Activated T-cell treated with anti-CD3 and anti-CD28 coated beads for 24 hours (primary cell): ENCODE measurements at regions not wholly inside any gene's neighbourhood (a gene's known extent, or its start where the extent isn't known, plus 50 kb on each side); places are given as distances from the start of the nearest gene placed in this dataset.

Experiments
- DNase-seq: peaks from one replicate; pipeline ENCODE4 v3.0.0-alpha.2; 2020; ENCODE audit warnings: low read depth

DNA sequence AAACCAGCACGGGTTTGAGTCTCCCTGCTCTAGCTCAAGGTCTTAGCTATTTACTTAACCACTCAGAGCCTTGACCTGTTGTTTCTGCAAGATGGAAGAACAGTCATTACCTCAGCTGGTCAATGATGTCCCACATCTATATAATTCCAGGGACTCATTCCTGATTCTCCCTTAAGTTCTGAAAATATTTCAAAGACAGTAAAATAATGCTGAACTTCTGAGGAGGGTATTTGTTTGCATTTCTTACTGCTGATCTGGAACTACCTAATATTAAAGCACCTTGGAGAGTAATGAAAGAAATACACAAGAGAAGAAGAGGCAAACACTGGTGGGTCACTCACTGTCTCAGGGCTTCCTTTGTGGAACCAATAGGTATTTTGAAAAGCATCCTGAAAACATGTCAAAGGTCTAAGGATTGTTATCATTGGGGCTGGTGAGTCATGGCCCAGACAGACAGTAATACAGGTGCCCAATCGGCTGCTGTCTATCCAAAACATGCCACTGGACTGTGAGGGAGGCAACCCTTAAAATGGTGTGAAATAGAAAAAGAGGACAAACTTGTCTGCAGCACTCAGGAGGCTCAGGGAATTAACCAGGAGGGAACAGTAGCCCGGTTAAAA lies 88.7 kb upstream of the EGLN3 start:
- DNase-seq: no peak

DNA sequence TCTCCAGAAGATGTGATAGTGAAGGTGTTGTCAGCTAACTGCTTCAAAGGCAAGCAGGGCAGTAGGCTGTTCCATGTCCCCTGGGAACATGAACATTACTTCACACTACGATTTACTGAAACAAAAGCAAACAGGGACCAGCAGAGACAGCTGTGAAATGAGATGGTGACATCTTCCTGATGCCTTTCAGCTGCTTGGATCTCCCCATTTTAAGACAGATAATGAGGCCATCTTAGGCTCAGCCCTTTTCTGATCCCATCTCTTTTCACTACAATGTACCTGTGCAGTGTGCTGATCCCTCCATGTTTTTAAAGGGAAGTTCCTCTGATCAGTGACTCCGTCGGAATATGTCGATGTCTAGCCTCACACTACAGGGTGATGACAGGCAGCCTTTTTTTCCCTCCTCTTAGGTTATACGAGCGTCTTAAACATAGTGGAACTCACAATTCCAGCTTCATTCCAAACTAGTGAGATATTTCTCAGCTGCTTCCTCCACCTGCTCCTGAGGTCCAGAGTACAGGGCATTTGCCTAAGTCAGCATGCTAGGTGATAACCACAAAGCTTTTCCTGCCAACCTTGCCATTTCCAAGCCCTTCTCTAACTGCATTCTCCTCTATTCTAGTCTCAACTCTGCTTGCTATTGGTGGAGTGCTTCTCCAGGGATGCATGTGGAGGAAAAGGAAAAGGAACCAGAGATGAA lies 87.6 kb upstream of the EGLN3 start:
- DNase-seq: no peak

DNA sequence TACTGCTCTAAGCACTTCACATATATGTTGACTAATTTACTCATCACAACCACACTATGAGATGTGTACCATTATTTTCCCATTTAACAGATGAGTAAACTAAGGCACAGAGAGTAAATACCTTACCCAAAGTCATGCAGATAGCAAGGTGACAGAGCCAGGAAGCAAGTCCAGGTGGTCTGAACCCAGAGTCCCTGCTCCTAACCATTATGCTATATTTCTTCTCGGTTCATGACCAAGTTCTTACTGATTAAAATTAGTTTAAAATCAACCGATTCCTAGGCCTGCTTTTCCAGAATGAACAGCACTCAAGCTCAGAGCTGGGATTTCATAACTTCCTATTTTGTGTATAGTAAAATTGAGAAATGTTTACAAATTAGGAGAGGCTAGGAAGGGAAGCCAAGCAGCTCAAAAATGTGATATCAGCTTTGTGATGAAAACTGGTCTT lies 85.5 kb upstream of the EGLN3 start:
- no peak for DNase-seq

DNA sequence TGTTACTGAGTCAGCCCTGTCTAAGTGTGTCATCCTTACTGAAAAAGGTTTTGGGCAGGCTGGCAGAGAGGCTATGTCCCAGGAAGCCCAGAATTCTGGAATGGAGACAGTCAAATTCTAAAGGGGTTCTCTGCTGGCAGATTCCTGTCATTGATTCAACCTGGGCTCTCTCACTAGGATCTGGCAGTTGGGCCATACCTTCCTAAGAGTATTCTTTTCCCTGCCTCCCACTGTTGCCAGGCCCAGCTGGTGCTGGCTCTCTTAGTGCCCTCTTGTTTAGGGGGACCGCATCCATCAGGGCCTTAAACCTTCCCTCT lies 85.0 kb upstream of the EGLN3 start:
- no peak for DNase-seq

DNA sequence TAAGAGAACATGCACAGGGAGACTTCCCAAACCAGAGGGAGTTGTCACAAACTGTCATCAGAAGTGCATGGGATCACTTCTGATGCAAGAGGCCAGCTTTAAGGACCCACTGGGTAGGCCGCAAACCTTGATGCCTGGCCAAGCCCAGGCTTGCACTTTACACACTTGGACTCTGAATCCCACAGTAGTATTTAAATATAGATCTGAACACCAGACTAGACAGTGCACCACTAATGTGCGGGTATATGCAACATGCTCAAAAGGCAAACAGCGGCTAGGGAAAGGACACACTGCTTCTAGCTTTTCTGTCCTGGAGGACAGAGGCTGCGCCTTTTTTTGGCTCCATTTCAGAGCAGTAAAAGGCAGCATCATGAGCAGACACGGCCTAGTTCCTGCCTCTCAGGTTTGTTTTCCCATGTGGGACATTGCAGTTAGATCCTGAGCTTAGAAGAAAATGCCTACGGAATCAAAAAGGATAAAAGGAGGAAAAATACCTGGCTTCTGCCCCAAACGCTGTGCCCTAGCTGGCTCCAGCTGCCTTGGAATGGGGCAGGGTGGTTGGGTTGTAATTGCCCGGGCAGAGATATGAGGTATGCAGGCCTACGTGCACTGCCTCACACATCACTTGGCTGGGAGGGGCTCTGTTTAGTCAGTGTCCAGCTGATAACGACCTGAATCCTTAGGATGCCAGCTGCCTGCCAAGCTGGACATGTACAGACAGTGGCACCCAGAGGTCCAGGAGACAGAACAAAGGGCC lies 84.5 kb upstream of the EGLN3 start:
- no peak for DNase-seq

DNA sequence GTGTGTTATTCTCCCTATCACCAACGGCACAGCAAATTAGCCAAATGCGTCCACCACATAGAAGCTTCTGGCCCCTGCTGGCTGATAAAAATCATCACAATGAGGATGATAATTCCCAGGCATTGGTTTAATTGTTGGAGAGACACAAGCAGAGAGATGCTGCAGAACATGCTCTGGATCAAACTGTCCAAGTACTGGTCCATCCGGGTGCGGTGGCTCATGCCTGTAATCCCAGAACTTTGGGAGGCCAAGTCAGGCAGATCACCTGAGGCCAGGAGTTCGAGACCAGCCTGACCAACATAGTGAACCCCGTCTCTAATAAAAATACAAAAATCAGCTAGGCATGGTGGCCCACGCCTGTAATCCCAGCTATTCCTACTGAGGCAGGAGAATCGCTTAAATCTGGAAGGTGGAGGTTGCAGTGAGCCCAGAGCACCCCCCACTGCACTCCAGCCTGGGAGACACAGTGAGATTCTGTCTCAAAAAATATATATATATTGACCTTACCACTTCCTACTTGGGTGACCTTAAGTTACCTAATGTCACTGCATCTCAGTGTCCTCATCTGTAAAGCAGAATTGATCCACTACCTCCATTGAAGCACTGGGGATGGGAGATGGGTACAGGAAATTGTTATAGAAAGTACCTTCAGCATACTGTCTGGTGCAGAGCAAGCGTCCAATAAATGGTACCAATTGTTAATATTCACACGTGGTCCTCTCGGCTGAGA lies 83.7 kb upstream of the EGLN3 start:
- DNase-seq: no peak

DNA sequence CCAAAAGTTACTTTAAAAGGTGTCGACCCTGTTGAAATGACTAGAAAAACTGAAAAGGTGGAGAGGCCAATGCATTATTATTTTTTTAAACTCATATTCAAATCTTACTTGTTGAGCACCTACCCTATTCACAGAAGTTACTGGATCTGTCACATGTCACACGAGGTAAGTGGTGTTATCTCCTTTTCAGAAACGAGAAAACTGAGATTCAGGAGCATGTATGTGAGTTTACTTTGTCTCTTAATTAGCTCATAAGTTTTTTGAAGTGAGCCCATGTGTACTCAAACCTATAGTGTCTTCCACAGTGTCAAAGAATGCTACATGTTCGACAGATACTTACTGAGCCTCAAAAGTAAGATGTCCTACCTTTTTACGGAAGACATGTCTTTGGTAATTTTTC lies 81.8 kb upstream of the EGLN3 start:
- no peak for DNase-seq

DNA sequence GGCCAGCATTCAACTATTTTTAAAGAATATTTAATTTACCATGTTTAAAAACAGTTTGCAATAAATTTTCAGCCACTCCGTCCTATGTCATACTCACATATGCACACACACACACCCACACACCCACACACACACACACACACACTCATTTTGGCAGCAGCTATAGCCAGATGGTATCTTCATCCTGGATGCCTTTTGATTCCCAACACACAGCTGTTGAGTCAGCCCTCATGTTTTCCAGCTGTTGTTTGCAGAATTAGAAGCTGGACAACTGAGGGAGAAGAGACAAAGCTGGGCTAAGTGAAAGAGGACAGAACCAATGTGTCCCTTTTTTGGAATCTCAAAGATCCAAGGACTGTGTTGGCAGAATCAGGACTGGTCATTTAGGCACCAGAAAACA lies 80.0 kb upstream of the EGLN3 start:
- no peak for DNase-seq

DNA sequence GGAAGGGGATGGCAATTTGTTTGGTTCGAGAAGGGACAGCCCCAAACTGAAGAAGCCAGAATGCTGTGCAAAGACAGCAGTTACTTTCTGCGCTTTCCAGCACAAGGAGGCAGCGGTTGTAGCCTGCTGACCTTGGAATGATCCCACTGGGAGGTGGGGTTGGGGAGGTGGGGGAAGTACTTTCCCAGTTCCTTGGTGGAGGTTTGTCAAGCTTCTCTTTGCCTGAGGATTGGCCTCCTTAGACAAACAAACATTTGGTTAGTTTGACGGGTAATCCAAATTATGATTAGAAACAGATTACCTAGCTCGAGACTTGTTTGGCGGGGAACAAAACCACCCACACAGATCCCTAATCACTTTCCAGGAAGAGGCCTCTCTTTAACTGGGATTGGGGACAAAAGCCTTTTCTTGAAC lies 79.1 kb upstream of the EGLN3 start:
- no peak for DNase-seq

DNA sequence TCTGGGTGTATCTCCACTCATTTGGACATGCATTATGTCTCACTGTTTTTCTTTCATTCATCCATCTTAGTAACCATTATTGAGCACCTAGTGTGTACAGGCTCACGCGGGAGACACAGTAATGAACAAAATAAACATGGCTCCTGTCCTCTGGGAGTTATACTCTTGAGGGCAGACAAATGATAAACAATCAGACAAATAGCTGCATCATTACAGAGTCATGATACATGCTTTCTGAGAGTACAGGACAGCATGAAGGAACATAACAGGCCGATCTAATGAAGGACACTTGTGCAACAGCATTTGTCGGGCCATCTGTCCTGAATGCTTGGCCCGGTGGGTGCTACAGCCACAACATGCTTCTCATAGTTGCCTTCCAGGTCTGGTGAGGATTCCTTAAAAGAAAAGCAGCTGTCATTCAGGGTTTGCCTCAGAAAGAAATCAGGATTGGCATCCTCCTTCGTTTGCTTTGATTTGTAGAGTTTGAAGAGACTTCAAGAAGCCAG lies 77.2 kb upstream of the EGLN3 start:
- no peak for DNase-seq

DNA sequence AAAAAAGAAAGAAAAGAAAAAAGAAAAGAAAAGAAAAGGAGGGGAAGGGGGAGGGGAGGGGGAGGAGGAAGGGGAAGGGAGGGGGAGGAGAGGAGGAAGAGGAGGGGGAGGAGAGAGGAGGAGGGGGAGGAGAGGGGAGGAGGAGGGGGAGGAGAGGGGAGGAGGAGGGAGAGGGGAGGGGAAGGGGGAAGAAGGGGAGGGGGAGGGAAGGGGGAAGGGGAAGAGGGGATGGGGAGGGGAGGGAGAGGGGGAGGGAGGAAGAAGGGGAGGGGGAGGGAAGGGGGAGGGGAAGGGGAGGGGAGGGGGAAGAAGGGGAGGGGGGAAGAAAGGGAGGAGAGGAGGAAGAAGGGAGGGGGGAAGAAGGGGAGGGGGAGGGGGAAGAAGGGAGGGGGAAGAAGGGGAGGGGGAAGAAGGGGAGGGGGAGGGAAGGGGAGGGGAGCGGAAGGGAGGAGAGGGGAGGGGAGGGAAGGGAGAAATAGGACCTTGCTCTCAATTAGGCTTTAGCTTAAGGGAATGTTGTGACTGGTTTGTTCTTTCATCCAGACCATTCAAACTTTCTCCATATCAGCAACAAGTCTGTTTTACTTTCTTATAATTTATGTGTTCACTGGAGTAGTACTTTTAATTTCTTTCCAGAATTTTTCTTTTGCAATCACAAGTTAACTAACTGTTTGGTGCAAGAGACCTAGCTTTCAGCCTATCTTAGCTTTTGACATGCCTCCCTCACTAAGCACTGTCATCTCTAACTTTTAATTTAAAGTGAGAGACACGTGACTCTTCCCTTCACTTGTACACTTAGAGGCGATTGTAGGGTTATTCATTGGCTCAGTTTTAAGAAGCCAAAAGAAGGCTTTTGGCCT lies 76.5 kb upstream of the EGLN3 start:
- no peak for DNase-seq

DNA sequence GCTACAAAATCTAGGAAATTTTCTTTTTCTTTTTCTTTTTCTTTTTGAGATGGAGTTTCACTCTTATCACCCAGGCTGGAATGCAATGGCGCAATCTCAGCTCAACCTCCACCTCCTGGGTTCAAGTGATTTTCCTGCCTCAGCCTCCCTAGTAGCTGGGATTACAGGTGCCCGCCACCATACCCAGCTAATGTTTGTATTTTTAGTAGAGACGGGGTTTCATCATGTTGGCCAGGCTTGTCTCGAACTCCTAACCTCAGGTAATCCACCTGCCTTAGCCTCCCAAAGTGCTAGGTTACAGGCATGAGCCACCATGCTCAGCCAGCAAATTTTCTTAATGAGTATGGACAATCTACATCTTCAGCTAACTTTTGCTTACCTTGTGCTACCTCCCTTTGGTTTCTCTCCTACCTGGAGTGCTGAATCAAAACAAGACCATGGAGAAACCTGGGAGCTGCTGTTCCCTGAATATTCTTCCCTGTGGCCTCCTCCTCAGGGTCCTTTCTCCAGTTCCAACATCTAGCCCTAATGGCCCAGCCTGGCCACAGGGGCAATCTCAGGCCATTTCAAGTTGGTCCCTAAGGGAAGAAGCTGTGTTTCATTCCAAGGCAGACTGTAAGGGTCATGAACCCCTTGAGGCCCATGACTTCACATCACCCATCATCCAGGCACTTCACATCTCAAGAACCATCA lies 74.6 kb upstream of the EGLN3 start:
- no peak for DNase-seq

DNA sequence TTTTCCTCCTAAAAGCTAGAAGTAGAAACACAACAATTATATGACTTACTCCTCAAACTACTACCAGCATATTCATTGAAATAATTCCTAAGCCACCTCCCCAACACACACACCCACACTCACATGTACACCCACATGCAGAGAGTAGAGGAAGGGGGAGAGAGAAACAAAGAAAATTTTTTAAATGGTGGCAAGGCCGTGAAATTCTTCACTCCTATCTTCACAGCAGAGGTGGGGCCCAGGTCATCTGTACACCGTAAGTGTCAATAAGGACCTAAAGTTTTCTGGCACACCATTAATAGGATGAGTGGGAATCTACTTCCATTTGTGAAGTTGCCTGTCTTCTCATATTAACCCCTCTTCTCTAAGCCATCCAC lies 73.9 kb upstream of the EGLN3 start:
- no peak for DNase-seq

DNA sequence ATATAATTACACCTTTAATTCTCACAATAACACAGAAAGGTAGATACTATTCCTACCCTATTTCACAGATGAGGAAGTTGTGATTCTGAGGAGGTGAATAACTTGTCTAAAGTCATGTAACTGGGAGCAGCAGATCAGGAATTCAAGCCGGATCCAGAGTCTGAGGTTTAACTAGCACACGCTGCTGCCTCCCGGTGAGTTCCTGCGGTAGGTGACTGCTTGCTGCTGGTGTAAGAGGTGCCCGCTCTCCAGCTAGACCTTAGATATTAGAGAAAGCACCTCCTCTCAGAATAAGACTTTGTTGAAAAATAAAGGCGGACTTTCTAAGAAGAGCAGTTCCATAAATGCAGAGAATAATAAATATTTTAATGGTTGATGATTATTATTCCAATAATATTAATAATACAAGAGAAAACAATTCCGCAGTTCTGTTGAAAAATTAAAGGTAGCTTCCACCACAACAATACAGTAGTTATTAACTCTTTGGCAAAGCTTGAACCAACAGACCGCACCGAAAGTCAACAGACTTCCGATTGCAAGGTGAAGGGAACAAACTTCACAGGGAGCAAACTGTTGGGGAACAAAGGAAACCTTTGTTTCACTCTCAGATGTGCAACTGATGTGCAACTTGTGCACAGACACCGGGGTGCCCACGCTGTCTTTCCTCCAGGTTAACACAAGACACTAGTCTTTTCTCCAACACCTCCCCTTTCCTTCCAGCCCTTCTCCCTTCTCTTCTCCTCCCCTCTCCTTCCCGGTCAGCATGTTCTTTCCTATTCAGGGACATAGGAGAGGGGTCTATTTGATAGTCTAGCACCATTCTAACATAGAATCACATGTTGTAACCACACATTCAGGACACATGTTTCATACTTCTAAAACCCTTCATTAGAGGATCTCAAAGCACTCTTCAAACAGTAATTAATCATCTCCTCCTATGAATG lies 73.2 kb upstream of the EGLN3 start:
- no peak for DNase-seq

DNA sequence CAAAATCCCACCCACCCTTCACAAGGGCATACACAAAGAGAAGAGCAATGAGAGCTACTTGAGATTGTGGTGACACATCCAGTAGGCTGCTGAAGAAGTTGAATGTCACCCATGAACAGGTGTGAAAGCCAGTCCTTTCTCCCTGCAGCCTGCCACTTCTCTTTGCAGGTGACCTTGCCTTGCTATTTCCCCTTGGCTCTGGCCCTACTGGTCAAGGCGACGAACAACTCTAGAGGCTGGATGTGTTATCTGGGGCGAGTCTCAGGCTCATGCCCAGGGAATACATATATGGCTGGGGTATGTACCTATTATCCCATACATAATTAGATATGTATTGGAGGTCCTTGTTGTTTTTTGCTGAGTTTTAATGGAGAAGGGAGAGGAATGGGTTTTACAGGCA lies 70.2 kb upstream of the EGLN3 start:
- DNase-seq: no peak

DNA sequence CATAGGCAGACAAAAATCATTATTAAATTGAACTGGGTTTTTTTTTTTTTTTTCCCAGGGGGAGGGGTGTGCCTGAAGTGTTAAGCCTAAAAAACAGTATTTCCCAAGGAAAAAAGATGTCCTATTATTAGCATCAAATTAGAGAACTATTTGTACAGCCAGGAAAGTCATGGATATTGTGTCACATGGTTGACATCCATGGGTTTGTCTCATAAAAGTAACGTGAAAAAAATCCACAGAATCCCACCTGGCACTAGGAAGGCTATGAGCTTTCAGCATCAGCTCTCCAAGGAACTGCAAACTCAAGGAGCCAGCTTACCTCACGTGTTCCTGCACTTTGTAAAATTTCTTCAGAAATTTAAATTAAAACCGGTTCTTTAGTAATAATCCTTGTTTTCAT lies 69.1 kb upstream of the EGLN3 start:
- no peak for DNase-seq

DNA sequence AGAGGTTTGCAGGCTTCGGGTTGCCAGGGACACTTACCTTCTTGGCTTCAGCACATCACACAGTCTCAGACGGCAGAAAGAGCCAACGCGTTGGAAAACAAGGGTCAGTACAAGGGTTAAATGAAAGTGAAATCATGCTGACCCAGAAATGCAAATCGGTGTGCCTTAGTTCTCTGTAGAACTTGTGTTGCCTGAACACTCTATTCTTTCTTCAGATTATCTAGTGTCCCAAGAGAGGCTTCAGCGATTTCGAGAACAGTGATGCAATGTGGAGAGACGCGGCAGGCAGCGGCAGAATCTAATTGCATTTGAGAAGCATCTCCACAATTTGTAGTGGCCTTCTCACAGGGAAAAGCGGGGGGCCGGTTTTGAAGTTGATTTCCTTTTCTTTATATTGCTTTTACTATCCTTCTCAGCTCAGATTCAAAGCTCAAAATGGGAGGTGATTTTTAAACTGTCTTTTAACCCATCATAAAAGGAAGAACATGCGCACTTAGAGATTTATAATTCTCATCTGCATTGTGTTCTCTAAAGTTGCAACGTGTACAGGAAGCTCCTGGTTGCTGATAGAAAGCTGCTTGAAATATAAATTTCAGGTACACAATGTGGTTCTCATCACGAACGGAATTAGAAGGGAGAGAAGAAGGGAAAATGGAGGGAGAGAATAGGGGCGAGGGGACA lies 67.8 kb upstream of the EGLN3 start:
- no peak for DNase-seq

DNA sequence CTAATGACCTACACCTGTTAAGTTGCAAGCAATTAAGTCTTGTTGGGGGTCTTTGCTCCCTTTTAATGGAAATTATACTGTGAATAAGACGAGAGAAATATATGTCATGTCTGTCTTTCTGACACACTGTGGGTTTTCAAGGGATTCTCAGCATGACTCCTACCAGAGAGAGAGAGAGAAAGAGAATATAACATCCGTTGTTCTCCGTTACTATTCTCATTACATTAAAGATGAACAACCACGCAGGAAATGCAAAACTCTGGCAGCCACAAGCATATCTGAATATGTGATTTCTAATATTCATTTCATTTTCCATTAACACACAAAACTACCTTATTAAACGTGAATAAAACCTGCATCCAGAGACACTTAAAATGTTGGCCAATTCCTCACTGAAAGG lies 67.3 kb upstream of the EGLN3 start:
- no peak for DNase-seq

DNA sequence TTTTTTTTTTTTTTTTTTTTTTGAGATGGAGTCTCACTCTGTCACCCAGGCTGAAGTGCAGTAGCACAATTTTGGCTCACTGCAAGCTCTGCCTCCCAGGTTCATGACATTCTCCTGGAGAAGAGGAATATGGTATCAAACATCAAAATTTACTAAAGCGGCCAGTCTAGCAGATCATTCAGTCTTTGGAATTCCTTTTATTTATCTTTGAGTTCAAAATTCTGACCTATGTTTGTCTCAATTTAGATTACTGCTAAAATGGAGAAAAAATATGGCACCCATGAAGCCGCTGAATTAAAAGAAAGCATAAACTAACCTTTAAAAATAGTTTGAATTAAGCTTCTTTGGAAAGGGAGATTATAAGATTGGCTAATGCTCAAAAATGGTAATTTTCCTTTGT lies 64.5 kb upstream of the EGLN3 start:
- no peak for DNase-seq
